M059J (cell line): ENCODE measurements at regions not wholly inside any gene's neighbourhood (a gene's known extent, or its start where the extent isn't known, plus 50 kb on each side); places are given as distances from the start of the nearest gene placed in this dataset.
A peak's percentile ranks its signal among the peaks of the same experiment; 100 is the strongest.
"Not testable (repeated sequence)": the region's sequence is repeated elsewhere in the genome, so short reads cannot be mapped to it uniquely, and the experiment has no call there.

Experiments
- DNase-seq: peaks from one replicate; pipeline ENCODE4 v3.0.0-alpha.2; 2012; ENCODE audit warnings: low read depth

- no peak for DNase-seq
Measured at GRCh38 chr6:131492932-131493573, 80.0 kb upstream of the ARG1 start.

DNA sequence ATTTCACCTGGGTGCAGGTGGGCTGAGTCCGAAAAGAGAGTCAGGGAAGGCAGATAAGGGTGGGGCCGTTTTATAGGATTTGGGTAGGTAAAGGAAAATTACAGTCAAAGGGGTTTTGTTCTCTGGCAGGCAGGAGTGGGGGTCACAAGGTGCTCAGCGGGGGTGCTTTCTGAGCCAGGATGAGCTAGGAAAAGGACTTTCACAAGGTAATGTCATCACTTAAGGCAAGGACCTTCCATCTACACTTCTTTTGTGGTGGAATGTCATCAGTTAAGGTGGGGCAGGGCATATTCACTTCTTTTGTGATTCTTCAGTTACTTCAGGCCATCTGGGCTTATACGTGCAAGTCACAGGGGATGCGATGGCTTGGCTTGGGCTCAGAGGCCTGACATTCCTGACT is 68.6 kb upstream of the ARG1 start:
- not testable (repeated sequence) for DNase-seq

DNA sequence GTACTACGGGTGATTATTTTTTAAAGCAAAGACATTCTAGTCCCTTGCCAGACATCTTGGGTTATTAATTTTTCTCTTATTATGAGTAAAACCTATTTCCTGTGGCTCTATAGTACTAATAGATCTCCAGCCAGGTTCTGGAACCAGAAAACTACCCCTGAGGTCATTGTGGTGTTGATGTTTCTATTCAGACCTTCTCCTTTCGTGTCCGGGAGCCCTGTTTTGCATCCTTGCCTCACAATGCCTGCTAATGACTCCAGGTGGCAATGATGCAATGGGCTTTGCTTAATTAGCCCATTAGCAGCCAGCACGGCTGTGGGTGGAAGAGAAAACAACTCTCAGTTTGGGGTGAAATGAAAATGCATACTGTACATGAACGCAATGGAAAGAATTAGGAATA is 62.9 kb upstream of the ARG1 start:
- DNase-seq: no peak

GRCh38 chr6:131510591-131510990 is 62.4 kb upstream of the ARG1 start:
- DNase-seq: no peak

GRCh38 chr6:131519670-131520436 is 53.2 kb upstream of the ARG1 start:
- peak; percentile 56 for DNase-seq
